HUES48 (cell line): ENCODE measurements at regions not wholly inside any gene's neighbourhood (a gene's known extent, or its start where the extent isn't known, plus 50 kb on each side); places are given as distances from the start of the nearest gene placed in this dataset.

ENCODE experiments used
- H3K27ac ChIP-seq: one replicate; pipeline ENCODE4 v1.7.0; 2013; ENCODE audit warnings: low read depth, low read length, inconsistent platforms
- H3K27me3 ChIP-seq: 2 replicates; pipeline ENCODE4 v1.6.1; 2013; ENCODE audit warnings: mild to moderate bottlenecking, low read length; ENCODE audit not compliant: control insufficient read depth, insufficient read depth
- H3K36me3 ChIP-seq: 2 replicates; pipeline ENCODE4 v1.6.1; 2013; ENCODE audit warnings: low read length; ENCODE audit not compliant: control insufficient read depth, insufficient read depth
- H3K4me1 ChIP-seq: 2 replicates; pipeline ENCODE4 v1.6.1; 2013; ENCODE audit warnings: mild to moderate bottlenecking, low read length; ENCODE audit not compliant: control insufficient read depth, insufficient read depth
- H3K4me3 ChIP-seq: 2 replicates; pipeline ENCODE4 v1.5.1; 2013; ENCODE audit warnings: mild to moderate bottlenecking, low read depth, low read length
- H3K9ac ChIP-seq: 2 replicates; pipeline ENCODE4 v1.6.1; 2013; ENCODE audit warnings: mild to moderate bottlenecking, low read depth, low read length, moderate library complexity
- H3K9me3 ChIP-seq: 2 replicates; pipeline ENCODE4 v1.6.1; 2013; ENCODE audit warnings: low read length; ENCODE audit not compliant: control insufficient read depth, insufficient read depth

DNA sequence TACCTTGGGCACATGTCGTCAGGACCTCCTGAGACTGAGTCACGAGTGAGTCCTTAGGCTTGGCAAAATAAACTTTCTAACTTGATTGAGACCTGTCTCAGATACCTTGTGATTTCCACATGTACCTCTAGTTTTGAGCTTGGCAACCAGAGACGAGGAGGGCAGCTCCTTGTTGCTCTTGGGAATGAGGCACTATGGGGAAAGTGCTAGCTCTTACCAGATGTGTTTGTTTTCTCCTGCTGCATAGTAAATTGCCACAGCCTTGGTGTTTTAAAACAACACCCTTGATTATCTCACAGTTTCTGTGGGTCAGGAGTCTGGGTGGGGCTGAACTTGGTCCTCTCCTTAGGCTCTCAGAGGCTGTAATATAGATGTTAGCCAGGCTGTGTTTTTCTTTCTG lies 59.1 kb upstream of the MAML3 start:
- Histone ChIP-seq H3K4me3 (no peak overlapping the region), H3K9ac (no peak overlapping the region), H3K36me3 (no peaks in the 10 kb centered on the region), H3K27me3 (no peaks in the 10 kb centered on the region), H3K9me3 (no peaks in the 10 kb centered on the region), H3K4me1 (peaks cover 16% of the 10 kb centered on the region), H3K27ac (peak overlapping the region; percentile 77)

DNA sequence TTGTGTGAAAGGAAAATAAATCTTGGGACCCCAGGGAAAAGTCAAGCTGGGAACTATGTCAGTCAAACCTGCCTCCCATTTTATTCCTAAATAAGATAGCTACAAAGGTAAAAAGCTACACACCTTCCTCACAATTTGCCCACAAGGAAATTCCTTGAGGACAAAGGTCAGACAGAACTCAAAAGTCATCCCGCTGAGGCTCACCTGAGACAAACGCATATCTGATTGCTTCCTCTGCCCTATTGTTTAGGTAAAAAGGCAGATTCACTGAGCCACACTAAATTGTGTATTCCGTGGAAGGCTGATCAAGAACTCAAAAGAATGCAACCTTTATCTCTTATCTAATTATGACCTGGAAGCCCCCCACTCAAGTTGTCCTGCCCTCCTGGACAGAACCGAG lies 58.7 kb upstream of the MAML3 start:
- no peak overlapping the region for H3K4me3 ChIP-seq
- H3K9ac ChIP-seq = no peak overlapping the region
- no peaks in the 10 kb centered on the region for H3K27me3 ChIP-seq
- no peaks in the 10 kb centered on the region for H3K36me3 ChIP-seq
- peaks cover 16% of the 10 kb centered on the region for H3K4me1 ChIP-seq
- H3K27ac ChIP-seq = peak overlapping the region; percentile 77
- no peaks in the 10 kb centered on the region for H3K9me3 ChIP-seq

DNA sequence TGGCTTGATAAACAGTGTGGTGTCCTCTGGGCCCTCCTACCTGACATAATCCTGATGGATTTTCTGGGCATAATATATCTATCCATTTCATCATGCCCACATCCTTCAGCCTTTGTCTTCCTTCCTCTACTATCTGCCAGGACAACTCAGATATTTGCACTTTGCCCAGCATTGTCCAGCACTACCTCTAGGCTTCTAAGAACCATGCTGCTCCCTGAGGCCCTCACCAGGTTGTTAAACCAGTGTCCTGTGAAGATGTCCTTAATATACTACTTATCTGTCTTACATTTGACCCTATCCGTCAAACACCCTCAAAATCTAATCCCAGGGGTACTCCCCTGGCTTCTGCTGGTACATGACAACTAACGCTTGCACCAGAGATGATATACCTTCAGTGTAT lies 58.2 kb upstream of the MAML3 start:
- H3K4me1 ChIP-seq = peaks cover 16% of the 10 kb centered on the region

GRCh38 chr4:140211693-140212092 lies 57.7 kb upstream of the MAML3 start:
- H3K4me1 ChIP-seq = peaks cover 16% of the 10 kb centered on the region
- H3K27ac ChIP-seq = no peak overlapping the region
- no peaks in the 10 kb centered on the region for H3K9me3 ChIP-seq
- H3K4me3 ChIP-seq = no peak overlapping the region
- H3K36me3 ChIP-seq = no peaks in the 10 kb centered on the region
- H3K9ac ChIP-seq = no peak overlapping the region
- H3K27me3 ChIP-seq = no peaks in the 10 kb centered on the region

More for the DNA sequence above, 58.2 kb upstream of the MAML3 start:
- Histone ChIP-seq H3K27ac (peak overlapping the region; percentile 76), H3K9me3 (no peaks in the 10 kb centered on the region), H3K9ac (no peak overlapping the region), H3K27me3 (no peaks in the 10 kb centered on the region), H3K36me3 (no peaks in the 10 kb centered on the region), H3K4me3 (no peak overlapping the region)

DNA sequence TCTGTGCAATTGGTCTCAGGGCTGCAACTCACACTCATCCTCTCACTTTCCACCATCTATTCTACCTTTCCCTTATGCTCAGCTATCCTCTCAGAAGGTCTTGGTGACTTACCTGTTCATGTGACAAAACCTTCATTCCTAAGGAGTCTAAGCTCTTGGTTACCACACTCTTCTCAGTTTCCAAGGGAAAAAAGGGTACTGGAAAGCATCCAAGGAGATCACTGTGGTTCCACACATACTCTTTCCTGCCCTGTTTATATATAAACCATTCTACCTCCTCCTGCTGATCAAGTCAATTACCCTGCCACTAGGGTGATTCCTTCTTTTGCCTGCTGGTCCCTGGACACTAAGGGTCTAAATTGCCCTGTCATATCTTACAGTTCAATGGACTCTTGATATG lies 57.2 kb upstream of the MAML3 start:
- no peaks in the 10 kb centered on the region for H3K27me3 ChIP-seq
- H3K4me3 ChIP-seq = no peak overlapping the region
- no peaks in the 10 kb centered on the region for H3K9me3 ChIP-seq
- H3K27ac ChIP-seq = no peak overlapping the region
- no peak overlapping the region for H3K9ac ChIP-seq
- H3K36me3 ChIP-seq = no peaks in the 10 kb centered on the region
- H3K4me1 ChIP-seq = peaks cover 16% of the 10 kb centered on the region

DNA sequence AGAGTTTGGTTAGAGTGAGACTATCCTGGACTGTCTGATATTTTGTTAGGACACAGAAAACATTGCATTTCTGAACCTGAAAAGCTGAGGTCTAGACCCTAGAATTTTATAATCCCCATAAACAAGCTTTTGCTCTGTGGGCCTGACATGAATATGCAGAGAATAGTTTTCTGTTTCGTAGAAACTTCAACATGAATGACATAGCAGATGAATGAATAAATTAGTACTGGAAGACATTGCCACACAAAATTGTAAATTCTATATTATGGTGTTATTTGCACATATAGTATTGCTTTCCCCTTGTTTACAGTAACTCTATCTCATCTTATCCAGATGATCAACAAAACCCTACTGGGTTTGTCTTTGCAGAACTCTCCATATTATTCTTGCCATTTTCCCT lies 54.9 kb upstream of the MAML3 start:
- Histone ChIP-seq H3K4me3 (no peak overlapping the region), H3K9me3 (no peaks in the 10 kb centered on the region), H3K27me3 (no peaks in the 10 kb centered on the region), H3K36me3 (no peaks in the 10 kb centered on the region), H3K9ac (no peak overlapping the region), H3K27ac (no peak overlapping the region), H3K4me1 (peaks cover 16% of the 10 kb centered on the region)
